ENCODE measurements at regions not wholly inside any gene's neighbourhood (a gene's known extent, or its start where the extent isn't known, plus 50 kb on each side); places are given as distances from the start of the nearest gene placed in this dataset.

DNA sequence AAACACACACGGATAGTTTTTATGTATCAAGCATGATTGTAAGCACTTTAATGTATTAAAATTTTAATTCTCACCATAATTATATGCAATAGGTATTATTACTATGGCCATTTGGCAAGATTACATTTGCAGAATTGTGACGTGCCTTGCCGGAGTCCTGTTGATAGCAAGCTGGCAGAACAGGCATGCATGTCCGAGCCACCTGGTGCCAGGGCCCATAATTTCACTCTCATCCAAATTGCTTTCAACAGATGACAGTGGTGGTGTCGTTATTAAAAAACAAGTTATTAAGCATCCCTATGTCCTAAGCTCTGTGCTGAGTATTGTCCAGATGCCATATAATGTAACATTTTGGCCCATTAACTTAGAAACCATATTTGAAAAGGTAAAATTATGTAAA lies 374.3 kb downstream of the FOXO1 start:
- no peak for DNase-seq (ENCODE audit: low spot score)

DNA sequence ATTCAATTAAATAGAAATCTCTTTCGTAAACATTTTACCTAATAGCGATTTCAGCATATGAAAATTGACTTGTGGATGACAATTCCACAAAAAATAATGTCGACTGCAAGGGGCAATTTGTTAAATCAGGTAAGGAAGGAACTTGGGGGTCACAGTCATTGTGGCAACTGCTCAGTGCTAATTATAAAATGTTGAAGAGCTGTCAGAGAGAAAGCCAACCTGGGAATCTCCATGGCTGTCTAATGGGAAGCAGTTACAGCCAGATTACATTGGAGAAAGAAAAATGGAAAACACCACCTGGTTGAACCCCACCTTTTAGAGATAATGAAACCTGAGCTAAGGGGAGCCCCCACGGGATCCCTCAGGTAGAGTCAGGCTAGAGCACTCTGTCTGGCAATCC lies 373.9 kb downstream of the FOXO1 start:
- DNase-seq (ENCODE audit: low spot score), result no peak

DNA sequence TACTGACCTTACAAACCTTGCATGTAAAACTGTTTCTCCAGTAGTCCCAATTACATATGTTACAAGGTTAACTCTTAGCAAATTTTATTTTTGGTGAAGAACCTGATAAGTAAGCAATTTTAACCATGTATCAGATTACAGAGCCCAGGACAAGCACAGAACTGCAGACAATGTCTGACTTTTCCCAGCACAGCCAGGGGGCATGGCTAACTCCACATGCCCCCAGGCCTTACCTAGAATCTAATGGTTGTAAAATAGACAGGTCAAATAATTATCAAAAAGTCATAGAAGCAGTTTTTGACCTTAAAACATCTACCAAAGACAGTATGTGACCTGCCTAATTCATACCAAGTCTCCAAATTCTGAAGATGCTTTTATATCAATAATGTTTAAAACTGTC lies 364.1 kb downstream of the FOXO1 start:
- no peak for DNase-seq (ENCODE audit: low spot score)

DNA sequence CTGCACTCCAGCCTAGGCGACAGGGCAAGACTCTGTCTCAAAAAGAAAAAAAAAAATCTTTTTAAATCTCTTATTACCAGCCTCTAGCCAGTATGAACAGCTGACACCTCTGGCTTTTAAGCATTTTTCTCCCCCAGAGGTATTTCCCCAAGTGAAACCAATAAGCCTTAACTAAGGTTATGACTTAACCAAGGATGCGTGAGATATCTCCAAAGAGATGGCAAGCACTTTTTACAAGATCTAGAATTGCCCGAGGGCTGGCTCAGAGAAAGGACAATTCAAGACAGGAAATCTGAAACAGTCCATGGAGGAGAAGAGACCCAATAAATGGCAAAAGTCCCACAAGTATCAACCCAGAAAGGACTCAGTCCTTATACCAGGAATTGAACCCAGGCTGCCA lies 362.1 kb downstream of the FOXO1 start:
- no peak for DNase-seq (ENCODE audit: low spot score)

DNA sequence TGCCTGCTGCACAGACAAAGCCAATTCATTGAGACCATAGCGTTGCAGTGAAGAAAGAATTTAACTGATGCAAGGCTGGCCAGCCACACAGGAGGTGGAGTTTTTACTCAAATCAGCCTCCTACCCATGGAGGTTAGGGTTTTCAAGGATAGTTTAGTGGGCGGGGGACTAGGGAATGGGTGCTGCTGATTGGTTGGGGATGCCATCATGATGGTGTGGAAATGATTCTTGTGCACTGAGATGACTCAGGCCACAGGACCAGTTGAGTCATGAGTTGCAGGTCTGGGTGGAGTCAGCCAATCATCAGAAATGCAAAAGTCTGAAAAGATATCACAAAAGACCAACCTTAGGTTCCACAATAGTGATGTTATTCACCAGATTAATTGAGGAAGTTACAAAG lies 359.6 kb downstream of the FOXO1 start:
- no peak for DNase-seq (ENCODE audit: low spot score)

DNA sequence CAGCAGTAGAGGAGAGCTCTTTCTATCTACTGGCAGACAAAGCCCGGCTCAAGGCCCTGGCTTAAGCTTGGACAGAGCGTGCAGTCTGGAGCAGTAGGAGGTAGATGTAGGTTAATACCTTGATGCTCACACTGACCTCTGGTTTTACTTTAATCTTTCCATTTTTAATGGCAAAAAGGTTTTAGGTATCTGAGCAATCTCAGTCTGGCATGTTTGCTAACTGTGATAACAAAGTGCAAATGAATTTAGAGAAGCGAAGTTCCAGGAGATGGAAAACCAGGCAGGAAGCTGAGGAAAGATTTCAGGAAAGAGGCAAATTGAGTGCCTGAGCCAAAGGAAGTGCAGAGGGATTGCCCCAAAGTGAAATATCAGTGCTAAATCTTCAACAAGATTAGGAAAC lies 356.6 kb downstream of the FOXO1 start:
- peak; percentile 42 for DNase-seq (ENCODE audit: low spot score)

DNA sequence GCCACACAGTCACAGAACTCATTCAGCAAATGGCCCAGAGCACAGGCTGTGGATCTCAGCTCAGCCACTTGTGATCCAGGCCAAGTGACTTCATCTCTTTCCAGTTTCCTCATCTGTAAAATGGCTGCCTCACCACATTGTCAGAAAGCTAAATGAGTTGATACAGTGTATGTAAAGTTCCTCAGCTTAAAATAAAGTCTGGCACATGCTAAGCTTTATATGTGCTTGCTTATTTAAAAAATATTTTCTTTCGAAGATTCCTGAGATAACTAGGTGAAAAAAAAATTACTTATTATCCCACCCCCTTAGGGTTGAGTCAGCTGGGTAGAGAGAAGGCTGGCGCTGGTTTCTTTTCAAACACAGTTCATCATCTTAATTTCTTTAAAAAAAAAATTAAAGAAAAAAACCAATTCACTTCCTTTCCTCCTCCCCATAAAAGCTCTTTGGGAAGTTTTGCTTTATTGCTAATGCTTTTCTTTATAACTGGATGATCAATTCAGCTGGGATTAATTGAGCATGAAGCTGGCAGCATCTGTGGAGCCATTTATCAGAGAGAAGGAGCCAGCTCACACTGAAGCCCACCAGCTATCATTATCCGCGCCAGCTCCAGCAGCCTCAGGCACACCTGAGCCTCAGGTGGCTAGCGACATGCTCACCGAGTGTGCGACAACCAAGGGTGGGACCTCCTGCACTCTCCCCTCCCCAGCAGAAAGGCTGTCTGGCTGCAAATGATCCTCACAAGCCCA lies 354.9 kb downstream of the FOXO1 start:
- no peak for DNase-seq (ENCODE audit: low spot score)

DNA sequence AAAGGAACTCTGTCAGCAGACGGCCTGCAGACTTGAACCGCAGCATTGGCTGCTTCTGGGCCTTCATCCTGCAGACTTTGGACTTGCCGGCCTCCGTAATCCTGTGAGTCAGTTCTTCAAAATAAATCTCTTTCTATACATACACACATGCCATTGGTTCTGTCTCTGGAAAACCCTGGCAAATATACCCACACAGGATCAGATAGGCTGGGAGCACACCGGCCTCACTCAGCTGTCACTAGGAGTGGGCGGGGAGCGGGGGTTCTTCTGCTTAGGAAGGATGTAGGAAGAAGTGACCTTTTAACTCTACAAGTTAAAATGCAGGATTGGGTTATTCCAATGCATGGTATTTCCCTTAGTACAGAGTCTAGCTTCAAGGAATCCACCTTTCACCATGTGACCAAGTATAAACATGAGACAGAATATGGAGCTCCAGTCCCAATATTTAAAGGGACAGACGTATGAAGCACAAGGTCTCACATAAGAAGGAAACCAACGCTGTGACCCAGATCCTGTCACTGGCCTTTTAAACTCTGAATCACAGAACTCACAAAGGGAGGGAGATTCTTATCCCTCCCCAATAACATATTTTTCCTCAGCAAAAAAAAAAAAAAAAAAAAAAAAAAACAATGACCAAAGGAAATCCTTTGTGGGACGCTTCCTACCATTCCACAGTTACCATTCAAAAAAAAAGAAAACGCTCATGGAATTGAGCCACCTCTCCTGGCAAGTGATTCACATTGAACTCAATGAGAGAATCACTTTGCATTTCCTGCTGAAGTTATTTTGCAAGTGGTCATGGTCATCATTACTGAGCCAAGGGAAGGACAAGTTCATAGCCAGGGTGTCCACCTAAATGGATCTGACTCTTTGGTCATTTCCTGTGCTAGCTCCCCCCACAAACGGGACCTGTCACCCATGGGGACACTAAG lies 352.9 kb downstream of the FOXO1 start:
- DNase-seq (ENCODE audit: low spot score), result no peak

DNA sequence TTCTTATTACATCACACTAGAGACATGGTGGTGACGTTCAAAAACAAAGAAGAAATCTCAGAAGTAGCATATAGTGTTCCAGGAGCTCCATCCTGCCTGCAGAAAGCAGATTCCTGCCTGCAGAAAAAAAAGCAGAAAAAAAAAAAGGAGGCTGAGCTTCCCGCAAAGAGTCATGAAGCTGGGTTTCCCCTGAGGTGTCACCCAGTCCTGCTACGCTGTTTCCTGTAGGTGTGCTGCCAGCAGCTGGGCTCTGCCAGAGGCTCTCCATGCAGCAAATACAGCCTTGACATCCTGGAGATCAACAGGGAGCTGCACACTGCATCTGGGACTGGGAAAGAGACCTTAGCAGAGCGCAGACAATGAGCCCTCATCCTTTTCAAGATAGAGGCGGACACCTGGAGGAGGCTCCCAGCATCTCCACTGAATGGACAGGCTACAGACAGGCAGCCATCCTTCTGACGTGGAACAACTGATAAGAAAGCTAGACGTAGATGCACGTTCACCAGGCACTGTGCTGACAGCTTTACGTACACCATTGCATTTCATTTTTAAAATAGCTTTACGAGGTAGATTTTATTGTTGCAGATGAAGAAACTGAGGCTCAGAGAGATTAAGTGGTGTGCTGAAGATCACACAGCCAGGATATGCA lies 350.9 kb downstream of the FOXO1 start:
- no peak for DNase-seq (ENCODE audit: low spot score)

DNA sequence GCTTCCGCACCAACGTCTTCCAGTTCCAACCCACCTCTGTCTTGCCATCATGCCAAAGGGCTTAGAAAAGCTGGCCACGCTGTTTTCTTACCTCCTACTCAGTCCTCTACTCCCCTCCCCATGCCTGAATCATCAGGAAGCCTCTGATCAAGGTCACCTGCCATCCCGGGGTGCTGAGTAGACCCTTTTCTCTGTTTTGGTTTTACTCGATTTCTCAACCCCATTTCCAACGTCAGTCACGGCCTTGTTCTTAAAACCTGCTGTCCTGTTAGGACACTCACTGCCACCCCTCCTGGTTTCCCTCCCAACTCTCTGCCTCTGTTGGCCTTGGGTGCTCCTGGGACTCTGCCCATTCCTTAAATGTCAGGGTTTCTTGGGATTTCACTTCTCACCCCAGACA lies 350.1 kb downstream of the FOXO1 start:
- DNase-seq (ENCODE audit: low spot score), result no peak

DNA sequence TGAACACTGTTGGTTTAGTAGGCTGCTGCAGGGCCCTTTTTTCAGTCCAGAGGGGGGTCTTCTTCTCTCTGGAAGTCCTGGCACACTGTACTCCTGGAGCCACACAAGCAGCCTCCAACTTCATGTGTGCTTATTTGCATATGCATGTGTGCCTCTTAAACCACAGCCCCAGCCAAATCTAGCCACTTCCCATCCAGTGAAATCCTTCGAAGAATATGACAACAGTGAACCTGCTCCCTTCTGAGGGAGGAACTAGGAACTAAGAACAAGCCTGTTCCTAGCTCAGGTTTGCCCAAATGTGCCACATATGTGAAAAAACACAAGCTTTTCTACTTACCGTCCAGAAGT lies 348.5 kb downstream of the FOXO1 start:
- DNase-seq (ENCODE audit: low spot score), result no peak

DNA sequence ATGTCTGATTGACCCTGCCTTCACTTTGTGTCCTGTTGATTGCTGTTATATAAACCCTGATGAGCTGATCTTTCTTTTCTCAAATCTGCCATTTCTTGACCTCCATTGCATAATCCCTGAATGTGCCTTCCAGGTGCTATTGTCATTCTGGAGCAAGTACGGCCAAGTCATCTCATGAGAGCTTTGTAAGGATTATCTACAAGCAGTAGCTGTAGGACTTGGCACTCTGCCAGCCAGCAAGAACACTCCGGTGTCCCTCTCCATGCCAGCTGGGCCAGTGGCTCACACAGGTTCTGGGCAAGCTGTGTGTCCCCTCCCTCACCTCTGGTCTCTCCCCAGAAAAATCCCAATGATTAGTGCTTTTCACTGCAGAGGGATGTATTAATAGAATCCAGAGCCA lies 348.1 kb downstream of the FOXO1 start:
- no peak for DNase-seq (ENCODE audit: low spot score)

DNA sequence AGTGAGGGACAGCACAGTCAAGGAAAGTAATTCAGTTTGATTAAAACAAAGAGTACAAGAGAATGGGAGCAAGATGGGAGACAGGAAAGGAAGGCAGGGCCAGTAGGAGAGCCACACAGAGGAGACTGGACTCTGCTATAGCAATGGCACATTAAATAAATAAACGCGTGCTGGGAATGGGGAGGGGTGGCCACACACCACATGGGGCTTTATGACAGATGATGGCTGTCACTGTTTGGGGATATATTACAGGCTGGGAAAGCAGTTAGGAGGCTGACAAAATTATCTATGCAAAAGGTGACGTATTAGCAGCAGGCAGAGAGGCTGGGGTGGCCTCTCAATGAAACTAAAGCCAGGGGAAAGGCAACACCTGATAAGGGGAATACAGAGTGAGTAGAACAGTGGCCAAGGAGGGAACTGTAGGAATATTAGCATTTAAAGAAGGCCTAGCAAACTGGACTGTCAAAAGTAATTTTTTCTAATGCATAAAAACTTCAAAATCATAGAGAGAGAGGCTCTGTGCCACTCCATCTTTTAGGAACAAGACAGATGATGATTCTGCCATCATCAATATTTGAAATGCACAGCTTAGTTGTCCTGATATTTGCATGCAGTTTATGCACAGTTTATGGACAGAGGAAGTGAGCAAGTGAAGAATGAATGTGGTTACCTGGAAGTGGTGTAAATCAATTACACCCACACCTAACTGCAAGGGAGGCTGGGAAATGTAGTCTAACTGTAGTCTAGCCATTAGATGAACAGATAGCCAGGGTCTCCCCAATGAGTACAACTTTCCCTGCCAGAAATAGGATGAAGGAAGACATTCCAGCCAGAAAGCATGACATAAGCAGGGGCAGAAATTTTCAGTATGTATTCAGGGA lies 346.5 kb downstream of the FOXO1 start:
- no peak for DNase-seq (ENCODE audit: low spot score)

DNA sequence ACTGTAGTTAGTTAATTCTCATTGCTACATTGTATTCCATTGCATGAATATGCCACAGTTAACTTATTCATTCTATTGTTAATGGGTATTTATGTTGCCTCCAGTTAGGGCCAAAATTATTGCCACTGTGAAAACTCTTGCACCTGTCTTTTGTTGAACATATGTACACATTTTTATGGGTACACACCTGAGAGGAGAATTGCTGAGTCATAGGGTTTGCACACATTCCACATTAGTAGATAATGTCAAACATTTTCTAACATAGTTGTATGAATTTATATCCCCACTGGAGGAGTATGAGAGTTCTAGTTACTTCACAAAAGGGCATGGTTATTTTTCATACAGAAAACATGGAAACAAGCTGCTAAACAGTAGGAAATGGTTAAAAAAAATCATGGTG lies 338.4 kb downstream of the FOXO1 start:
- no peak for DNase-seq (ENCODE audit: low spot score)

DNA sequence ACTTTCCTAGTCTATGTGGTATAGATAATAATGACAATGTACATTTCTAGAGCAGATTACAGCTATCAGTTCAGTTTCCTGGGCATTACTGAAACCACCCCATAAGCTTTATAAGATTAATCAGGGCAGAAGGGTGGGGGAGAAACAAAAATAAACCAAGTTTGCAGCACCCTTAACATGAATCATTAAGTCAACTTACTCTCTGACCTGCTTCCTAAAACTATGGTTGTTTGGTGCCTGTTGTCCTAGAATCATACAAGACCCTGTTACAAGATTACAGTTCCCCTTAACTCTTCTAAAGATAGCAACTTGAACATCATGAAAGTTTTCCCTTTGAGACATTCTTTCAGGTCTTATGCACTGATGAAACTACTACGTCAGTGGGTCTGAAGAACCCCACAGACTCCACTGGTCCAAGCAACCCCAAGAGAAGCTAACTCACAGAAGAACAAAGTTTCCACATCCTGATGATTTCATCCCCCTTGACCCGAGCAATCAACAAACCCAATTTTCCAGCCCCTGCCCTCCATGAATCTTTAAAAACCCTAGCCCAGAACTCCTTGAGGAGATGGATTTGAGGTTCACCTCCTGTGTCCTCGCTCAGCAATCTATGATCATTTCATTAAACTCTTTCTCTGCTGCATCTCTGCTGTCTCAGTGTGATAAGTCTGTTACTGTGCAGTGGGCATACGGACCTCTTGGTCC lies 336.5 kb downstream of the FOXO1 start:
- DNase-seq (ENCODE audit: low spot score), result no peak

DNA sequence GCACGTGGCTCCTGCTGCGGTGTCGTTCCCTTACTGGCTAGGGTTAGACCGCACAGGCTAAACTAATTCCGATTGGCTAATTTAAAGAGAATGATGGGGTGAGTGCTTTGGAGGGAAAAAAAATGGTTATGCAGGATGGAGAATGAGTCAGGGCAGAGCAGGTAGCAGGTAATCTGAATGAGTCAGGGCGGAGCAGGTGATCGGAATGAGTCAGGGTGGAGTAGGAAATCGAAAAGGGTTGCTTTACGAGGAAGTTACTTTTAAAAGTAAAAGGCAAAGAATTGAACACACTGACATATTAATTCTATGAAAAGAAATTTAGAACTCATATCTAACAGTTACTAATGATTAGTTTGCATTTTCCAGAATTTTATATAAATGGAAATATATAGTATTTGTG lies 335.5 kb downstream of the FOXO1 start:
- DNase-seq (ENCODE audit: low spot score), result no peak

DNA sequence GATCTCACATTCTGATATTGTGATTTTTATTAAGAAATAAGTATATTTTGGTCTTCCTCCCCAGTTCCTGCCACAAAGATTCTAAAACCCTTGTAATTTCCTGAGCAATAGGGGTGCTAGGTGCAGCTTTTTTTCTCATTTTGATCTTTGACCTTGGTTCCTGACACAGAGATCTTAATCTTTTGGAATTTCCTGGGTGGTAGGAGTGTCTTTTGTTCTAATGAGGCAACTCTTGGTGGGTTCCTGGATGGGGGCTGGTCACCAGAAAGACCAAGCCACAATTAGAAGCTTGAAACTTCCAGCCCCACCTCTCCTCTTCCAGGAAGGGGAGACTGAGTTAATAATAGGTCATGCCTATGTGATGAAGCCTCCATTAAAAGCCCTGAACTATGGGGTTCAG lies 334.6 kb downstream of the FOXO1 start:
- DNase-seq (ENCODE audit: low spot score), result no peak

DNA sequence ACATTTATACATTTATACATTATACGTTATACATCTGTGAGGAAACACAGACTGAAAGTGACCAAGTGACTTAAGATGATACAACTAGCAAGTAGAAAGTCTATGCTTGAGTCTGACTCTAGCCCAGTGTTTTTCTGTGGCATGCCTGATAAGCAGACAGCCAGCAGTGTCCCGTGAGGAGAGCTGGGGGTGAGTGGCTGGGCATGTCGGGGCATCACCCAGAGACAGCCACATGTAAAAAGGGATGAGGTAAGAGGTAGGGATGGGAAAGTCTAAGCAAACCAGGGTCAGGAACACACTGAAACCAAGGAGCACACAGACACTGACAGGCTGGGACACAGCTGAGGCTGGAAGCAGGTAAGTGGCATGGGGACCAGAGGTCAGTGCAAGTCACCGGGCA lies 333.2 kb downstream of the FOXO1 start:
- peak; percentile 25 for DNase-seq (ENCODE audit: low spot score)

DNA sequence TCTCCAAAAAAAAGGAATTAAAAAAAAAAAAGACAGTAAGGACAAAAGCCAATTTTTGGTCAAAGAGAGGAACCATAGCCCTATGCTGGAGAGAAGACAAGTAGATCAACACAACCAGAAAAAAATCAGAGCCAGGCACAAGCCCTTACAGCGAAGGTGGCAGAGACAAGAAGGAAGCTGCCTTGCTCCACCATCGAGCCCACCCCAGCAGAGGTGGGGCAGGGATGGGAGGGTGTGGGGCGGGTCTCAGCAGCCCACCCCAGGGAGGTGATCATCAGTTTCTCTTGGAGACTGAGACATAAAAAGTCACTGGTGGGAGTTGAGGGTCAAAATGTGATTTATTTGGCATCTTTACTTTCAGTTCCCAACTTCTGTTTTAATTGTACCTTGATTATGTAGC lies 332.4 kb downstream of the FOXO1 start:
- DNase-seq (ENCODE audit: low spot score), result no peak

DNA sequence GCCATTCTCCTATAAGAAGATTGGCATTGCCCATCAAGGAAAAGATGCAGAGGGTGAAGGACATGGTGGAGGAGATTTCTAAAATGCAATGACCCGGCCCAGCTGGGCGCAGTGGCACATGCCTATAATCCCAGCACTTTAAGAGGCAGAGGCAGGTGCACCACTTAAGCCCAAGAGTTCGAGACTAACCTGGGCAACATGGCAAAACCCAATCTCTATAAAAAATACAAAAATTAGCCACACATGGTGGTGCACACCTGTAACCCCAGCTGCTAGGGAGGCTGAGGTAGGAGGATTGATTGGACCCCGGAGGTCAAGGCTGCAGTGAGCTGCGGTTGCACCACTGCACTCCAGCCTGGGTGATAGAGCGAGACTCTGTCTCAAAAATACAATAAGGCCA lies 331.8 kb downstream of the FOXO1 start:
- DNase-seq (ENCODE audit: low spot score), result no peak
